ENCODE measurements at regions not wholly inside any gene's neighbourhood (a gene's known extent, or its start where the extent isn't known, plus 50 kb on each side); places are given as distances from the start of the nearest gene placed in this dataset.

- TF ChIP-seq CTCF (conservative IDR thresholded peaks at IDR 0.05 in 1 of 2, IDR thresholded peaks at IDR 0.05 in 1 of 2; ENCODE audit: low read depth in 1 of 2, low read length in 2 of 2) (no peak), EZH2 (IDR thresholded peaks at IDR 0.05; ENCODE audit: low read length, missing control alignments) (no peak)
These were observed 58.8 kb upstream of the TRPC3 start for GRCh38 chr4:122010610-122011009.
